ENCODE measurements at regions not wholly inside any gene's neighbourhood (a gene's known extent, or its start where the extent isn't known, plus 50 kb on each side); places are given as distances from the start of the nearest gene placed in this dataset.

GRCh38 chr21:16195538-16195910 is 465.7 kb downstream of the USP25 start:
- no peak for TF ChIP-seq CTCF (IDR thresholded peaks at IDR 0.05 in 4 of 5, conservative IDR thresholded peaks at IDR 0.05 in 1 of 5)
- TF ChIP-seq POLR2A (IDR thresholded peaks at IDR 0.05), result peak in 1 of 2 donors; percentile 24

All from gastrocnemius medialis (tissue), 4 donors.